HEK293 (cell line): ENCODE measurements at regions not wholly inside any gene's neighbourhood (a gene's known extent, or its start where the extent isn't known, plus 50 kb on each side); places are given as distances from the start of the nearest gene placed in this dataset.

Source experiments
- CTCF ChIA-PET: fragments of 350-600 bp; formaldehyde crosslinking; extraction: SDS; loops from one replicate; lab custom pipeline; 2021; ENCODE audit warnings: antibody characterized with exemption; lab: Yijun Ruan, JAX
- POLR2A ChIA-PET: fragments of 300-600 bp; formaldehyde crosslinking; extraction: SDS; loops from one replicate; lab custom pipeline; 2020; ENCODE audit warnings: antibody characterized with exemption, inconsistent platforms; lab: Yijun Ruan, JAX
- H3K27ac ChIP-seq: fragments of 200-500 bp; sonication (Bioruptor generic); 2 replicates; pipeline ENCODE4 v1.5.1; 2014; ENCODE audit warnings: low read depth, low read length, control low read depth, inconsistent platforms; ENCODE audit errors: extremely low read depth
- H3K36me3 ChIP-seq, 2 experiments: fragments of 200-500 bp in 1 of 2; sonication (Bioruptor generic) in 1 of 2; 1 replicate in 1 of 2; 2 replicates in 1 of 2; pipeline ENCODE4 v1.5.1; 2014 to 2017; ENCODE audit warnings: inconsistent platforms in 2 of 2, low read length in 2 of 2; ENCODE audit not compliant: control insufficient read depth in 2 of 2, insufficient read depth in 1 of 2
- H3K4me1 ChIP-seq: fragments of 200-500 bp; sonication (Bioruptor generic); 2 replicates; pipeline ENCODE4 v1.5.1; 2014; ENCODE audit warnings: mild to moderate bottlenecking, low read length, inconsistent platforms; ENCODE audit not compliant: control insufficient read depth, insufficient read depth
- H3K4me3 ChIP-seq: 2 replicates; pipeline ENCODE4 v1.5.1; 2011; ENCODE audit warnings: low read depth, mild to moderate bottlenecking, control low read depth, low read length, moderate library complexity
- H3K9me3 ChIP-seq: fragments of 200-500 bp; sonication (Bioruptor generic); 2 replicates; pipeline ENCODE4 v1.5.1; 2014; ENCODE audit warnings: low read depth, low read length, inconsistent platforms; ENCODE audit not compliant: control insufficient read depth, insufficient read depth
- CTCF ChIP-seq: fragments of 450-650 bp; formaldehyde crosslinking; IDR thresholded peaks from 2 replicates; pipeline ENCODE4 v1.5.1; 2016; ENCODE audit warnings: missing biosample characterization, missing genetic modification characterization
- FEZF1 ChIP-seq: fragments of 450-650 bp; formaldehyde crosslinking; IDR thresholded peaks from 2 replicates; pipeline ENCODE4 v1.5.1; 2016; ENCODE audit warnings: missing biosample characterization, missing genetic modification characterization
- GLIS2 ChIP-seq: fragments of 450-650 bp; formaldehyde crosslinking; IDR thresholded peaks from 2 replicates; pipeline ENCODE4 v1.5.1; 2016; ENCODE audit warnings: missing biosample characterization, missing genetic modification characterization
- SETDB1 ChIP-seq: IDR thresholded peaks from one replicate; pipeline ENCODE4 v1.6.1; 2017; ENCODE audit warnings: mild to moderate bottlenecking, low read length, moderate library complexity, mixed read lengths; ENCODE audit not compliant: insufficient read length
- TRIM28 ChIP-seq: IDR thresholded peaks from 2 replicates; pipeline ENCODE4 v1.6.1; 2011; ENCODE audit warnings: low read length, control low read depth, borderline replicate concordance
- ZBTB7A ChIP-seq: fragments of 450-650 bp; formaldehyde crosslinking; IDR thresholded peaks from 2 replicates; pipeline ENCODE4 v1.5.1; 2016; ENCODE audit warnings: low read depth, missing biosample characterization, missing genetic modification characterization
- ZNF16 ChIP-seq: fragments of 450-650 bp; formaldehyde crosslinking; IDR thresholded peaks from 2 replicates; pipeline ENCODE4 v1.5.1; 2016; ENCODE audit warnings: low read depth, missing biosample characterization, missing genetic modification characterization
- ZNF174 ChIP-seq: fragments of 450-650 bp; formaldehyde crosslinking; IDR thresholded peaks from 2 replicates; pipeline ENCODE4 v1.5.0; 2017; ENCODE audit warnings: missing biosample characterization, mild to moderate bottlenecking, missing genetic modification characterization
- ZNF266 ChIP-seq: fragments of 450-650 bp; formaldehyde crosslinking; IDR thresholded peaks from 2 replicates; pipeline ENCODE4 v1.5.1; 2016; ENCODE audit warnings: missing biosample characterization, missing genetic modification characterization, low read depth
- ZNF292 ChIP-seq: fragments of 450-650 bp; formaldehyde crosslinking; IDR thresholded peaks from 2 replicates; pipeline ENCODE4 v1.5.1; 2016; ENCODE audit warnings: low read depth, missing biosample characterization, missing genetic modification characterization, borderline replicate concordance
- ZNF335 ChIP-seq: fragments of 450-650 bp; formaldehyde crosslinking; conservative IDR thresholded peaks from 2 replicates; pipeline ENCODE4 v1.5.1; 2016; ENCODE audit warnings: missing biosample characterization, missing genetic modification characterization
- ZNF37A ChIP-seq: fragments of 450-650 bp; IDR thresholded peaks from 2 replicates; pipeline ENCODE4 v1.5.1; 2018; ENCODE audit warnings: missing biosample characterization, missing genetic modification characterization
- ZNF394 ChIP-seq: fragments of 450-650 bp; formaldehyde crosslinking; IDR thresholded peaks from 2 replicates; pipeline ENCODE4 v1.5.1; 2016; ENCODE audit warnings: missing biosample characterization, missing genetic modification characterization, mild to moderate bottlenecking, moderate library complexity, borderline replicate concordance
- ZNF423 ChIP-seq: fragments of 450-650 bp; formaldehyde crosslinking; IDR thresholded peaks from 2 replicates; pipeline ENCODE4 v1.5.1; 2016; ENCODE audit warnings: missing biosample characterization, missing genetic modification characterization
- ZNF585B ChIP-seq: fragments of 450-650 bp; formaldehyde crosslinking; IDR thresholded peaks from 2 replicates; pipeline ENCODE4 v1.5.1; 2016; ENCODE audit warnings: missing biosample characterization, missing genetic modification characterization
- ZNF621 ChIP-seq: fragments of 450-650 bp; formaldehyde crosslinking; IDR thresholded peaks from 2 replicates; pipeline ENCODE4 v1.5.1; 2017; ENCODE audit warnings: missing biosample characterization, missing genetic modification characterization
- ZNF645 ChIP-seq: fragments of 450-650 bp; formaldehyde crosslinking; IDR thresholded peaks from 2 replicates; pipeline ENCODE4; 2016; ENCODE audit warnings: missing biosample characterization, missing genetic modification characterization
- ZNF747 ChIP-seq: fragments of 450-650 bp; formaldehyde crosslinking; IDR thresholded peaks from 2 replicates; pipeline ENCODE4 v1.5.1; 2016; ENCODE audit warnings: missing biosample characterization, missing genetic modification characterization
- ZNF843 ChIP-seq: fragments of 450-650 bp; formaldehyde crosslinking; IDR thresholded peaks from 2 replicates; pipeline ENCODE4 v1.5.1; 2016; ENCODE audit warnings: missing biosample characterization, missing genetic modification characterization
- ZSCAN5A ChIP-seq: fragments of 450-650 bp; formaldehyde crosslinking; IDR thresholded peaks from 2 replicates; pipeline ENCODE4 v1.5.1; 2016; ENCODE audit warnings: missing biosample characterization, missing genetic modification characterization
- ZXDB ChIP-seq: fragments of 450-650 bp; formaldehyde crosslinking; IDR thresholded peaks from 2 replicates; pipeline ENCODE4 v1.5.1; 2016; ENCODE audit warnings: missing biosample characterization, missing genetic modification characterization
- TF ChIP-seq, protein P1 (sequence below): fragments of 450-650 bp; formaldehyde crosslinking; IDR thresholded peaks from 2 replicates; pipeline ENCODE4 v1.5.1; 2016; ENCODE audit warnings: missing biosample characterization, missing genetic modification characterization
- TF ChIP-seq, protein P2 (sequence below): fragments of 450-650 bp; formaldehyde crosslinking; IDR thresholded peaks from 2 replicates; pipeline ENCODE4 v1.5.1; 2016; ENCODE audit warnings: missing biosample characterization, missing genetic modification characterization

- Histone ChIP-seq H3K4me3 (no peak overlapping the region), H3K4me1 (no peaks in the 10 kb centered on the region), H3K36me3 (no peaks in the 10 kb centered on the region), H3K9me3 (no peaks in the 10 kb centered on the region), H3K27ac (no peak overlapping the region)
- ChIA-PET POLR2A (no interaction called here), CTCF (no interaction called here)
- no peak for TF ChIP-seq ZNF335 (tag by site-specific recombination)
- TF ChIP-seq, protein P1, sequence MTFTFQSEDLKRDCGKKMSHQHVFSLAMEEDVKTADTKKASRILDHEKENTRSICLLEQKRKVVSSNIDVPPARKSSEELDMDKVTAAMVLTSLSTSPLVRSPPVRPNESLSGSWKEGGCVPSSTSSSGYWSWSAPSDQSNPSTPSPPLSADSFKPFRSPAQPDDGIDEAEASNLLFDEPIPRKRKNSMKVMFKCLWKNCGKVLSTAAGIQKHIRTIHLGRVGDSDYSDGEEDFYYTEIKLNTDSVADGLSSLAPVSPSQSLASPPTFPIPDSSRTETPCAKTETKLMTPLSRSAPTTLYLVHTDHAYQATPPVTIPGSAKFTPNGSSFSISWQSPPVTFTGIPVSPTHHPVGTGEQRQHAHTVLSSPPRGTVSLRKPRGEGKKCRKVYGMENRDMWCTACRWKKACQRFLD (tag by site-specific recombination), result no peak
- TF ChIP-seq ZNF174 (tag by site-specific recombination), result no peak
- TF ChIP-seq CTCF (tag by site-specific recombination), result no peak
- TF ChIP-seq ZXDB (tag by site-specific recombination), result no peak
Observed at GRCh38 chr15:60059186-60059585, 55.1 kb downstream of the FOXB1 start.

- ChIA-PET POLR2A (no interaction called here), CTCF (no interaction called here)
- Histone ChIP-seq H3K36me3 (no peaks in the 10 kb centered on the region), H3K4me3 (no peak overlapping the region), H3K27ac (no peak overlapping the region), H3K4me1 (no peaks in the 10 kb centered on the region), H3K9me3 (no peaks in the 10 kb centered on the region)
- peak; percentile 95 for TF ChIP-seq SETDB1
- TF ChIP-seq ZNF292 (tag by site-specific recombination), result no peak
- TF ChIP-seq ZNF423 (tag by site-specific recombination), result no peak
- TF ChIP-seq, protein P2, sequence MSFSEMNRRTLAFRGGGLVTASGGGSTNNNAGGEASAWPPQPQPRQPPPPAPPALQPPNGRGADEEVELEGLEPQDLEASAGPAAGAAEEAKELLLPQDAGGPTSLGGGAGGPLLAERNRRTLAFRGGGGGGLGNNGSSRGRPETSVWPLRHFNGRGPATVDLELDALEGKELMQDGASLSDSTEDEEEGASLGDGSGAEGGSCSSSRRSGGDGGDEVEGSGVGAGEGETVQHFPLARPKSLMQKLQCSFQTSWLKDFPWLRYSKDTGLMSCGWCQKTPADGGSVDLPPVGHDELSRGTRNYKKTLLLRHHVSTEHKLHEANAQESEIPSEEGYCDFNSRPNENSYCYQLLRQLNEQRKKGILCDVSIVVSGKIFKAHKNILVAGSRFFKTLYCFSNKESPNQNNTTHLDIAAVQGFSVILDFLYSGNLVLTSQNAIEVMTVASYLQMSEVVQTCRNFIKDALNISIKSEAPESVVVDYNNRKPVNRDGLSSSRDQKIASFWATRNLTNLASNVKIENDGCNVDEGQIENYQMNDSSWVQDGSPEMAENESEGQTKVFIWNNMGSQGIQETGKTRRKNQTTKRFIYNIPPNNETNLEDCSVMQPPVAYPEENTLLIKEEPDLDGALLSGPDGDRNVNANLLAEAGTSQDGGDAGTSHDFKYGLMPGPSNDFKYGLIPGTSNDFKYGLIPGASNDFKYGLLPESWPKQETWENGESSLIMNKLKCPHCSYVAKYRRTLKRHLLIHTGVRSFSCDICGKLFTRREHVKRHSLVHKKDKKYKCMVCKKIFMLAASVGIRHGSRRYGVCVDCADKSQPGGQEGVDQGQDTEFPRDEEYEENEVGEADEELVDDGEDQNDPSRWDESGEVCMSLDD, result no peak
- TF ChIP-seq ZNF16 (tag by site-specific recombination), result no peak
- no peak for TF ChIP-seq GLIS2 (tag by site-specific recombination)
- TF ChIP-seq TRIM28, result peak; percentile 90; the same call in 1 of the 2 replicates
Observed at GRCh38 chr15:60061758-60062157, 57.6 kb downstream of the FOXB1 start.

GRCh38 chr15:60062826-60063225, 58.7 kb downstream of the FOXB1 start:
- ChIA-PET CTCF (no interaction called here), POLR2A (no interaction called here)
- no peaks in the 10 kb centered on the region for H3K9me3 ChIP-seq
- H3K4me3 ChIP-seq, result no peak overlapping the region
- TF ChIP-seq ZNF621 (tag by site-specific recombination) (no peak), ZNF585B (tag by site-specific recombination) (peak; percentile 50)
- no peak overlapping the region for H3K27ac ChIP-seq
- no peaks in the 10 kb centered on the region for H3K4me1 ChIP-seq
- no peaks in the 10 kb centered on the region for H3K36me3 ChIP-seq

DNA sequence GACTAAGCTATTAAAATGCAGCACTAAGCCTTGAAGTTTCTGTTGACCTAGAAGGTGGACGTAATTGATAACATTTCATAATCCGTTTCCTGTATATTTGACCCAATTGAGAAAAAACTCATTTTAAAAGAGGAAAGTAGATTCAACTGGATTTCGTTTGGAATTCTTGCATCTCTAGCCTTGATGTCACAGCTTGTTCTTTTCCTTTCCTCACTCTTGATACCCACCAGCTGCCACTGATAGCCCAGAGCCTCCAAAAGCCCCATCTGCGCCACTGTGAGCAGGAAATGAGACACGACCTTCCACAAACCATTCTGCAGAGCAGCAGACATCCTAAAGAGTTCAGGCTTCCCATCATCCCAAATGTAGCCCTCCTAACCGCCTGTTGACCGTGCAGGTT, 61.8 kb downstream of the FOXB1 start:
- CTCF ChIA-PET, result no interaction called here
- no peak for TF ChIP-seq FEZF1
- no peak for TF ChIP-seq ZSCAN5A (tag by site-specific recombination)
- TF ChIP-seq ZBTB7A (tag by site-specific recombination), result no peak
- TF ChIP-seq ZNF266, result no peak
- TF ChIP-seq ZNF394 (tag by site-specific recombination), result no peak
- no peak for TF ChIP-seq ZNF843 (tag by site-specific recombination)
- TF ChIP-seq ZNF645 (tag by site-specific recombination), result no peak
- TF ChIP-seq ZNF747 (tag by site-specific recombination), result no peak
- TF ChIP-seq ZNF37A (tag by site-specific recombination), result no peak
- Histone ChIP-seq H3K27ac (no peak overlapping the region), H3K36me3 (no peaks in the 10 kb centered on the region), H3K4me1 (no peaks in the 10 kb centered on the region), H3K4me3 (no peak overlapping the region), H3K9me3 (no peaks in the 10 kb centered on the region)
- POLR2A ChIA-PET, result no interaction called here
